ENCODE measurements at regions not wholly inside any gene's neighbourhood (a gene's known extent, or its start where the extent isn't known, plus 50 kb on each side); places are given as distances from the start of the nearest gene placed in this dataset.

DNA sequence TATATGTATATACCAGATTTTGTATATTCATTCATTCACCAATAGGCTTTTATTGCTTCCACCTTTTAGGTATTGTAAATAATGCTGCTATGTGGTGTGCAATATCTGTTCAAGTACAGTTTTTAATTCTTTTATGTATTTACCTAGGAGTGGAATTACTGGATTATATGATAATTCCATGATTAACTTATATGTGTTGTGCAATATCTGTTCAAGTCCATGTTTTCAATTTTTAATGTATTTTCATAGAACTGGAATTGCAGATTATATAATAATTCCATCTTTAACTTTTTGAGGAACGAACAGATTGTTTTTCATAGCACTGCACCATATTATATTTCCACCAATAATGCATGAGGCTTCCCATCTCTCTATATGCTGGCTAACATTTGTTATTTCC is 50.6 kb upstream of the L3MBTL4 start:
- peaks cover 0 to 53% (median 12%) of the 10 kb centered on the region in 9 donors for H3K9me3 Mint-ChIP-seq
- H3K36me3 Mint-ChIP-seq = peaks cover 0 to 6% (median 0%) of the 10 kb centered on the region in 3 donors
- no peak overlapping the region for H3K4me3 Mint-ChIP-seq
- peaks cover 0 to 5% (median 0%) of the 10 kb centered on the region in 5 donors for H3K27me3 Mint-ChIP-seq
- no peak for ATAC-seq
- H3K4me1 Mint-ChIP-seq = no peaks in the 10 kb centered on the region
- no peak for DNase-seq
- POLR2A ChIA-PET = no interaction called here
- no peak overlapping the region for H3K27ac Mint-ChIP-seq

DNA sequence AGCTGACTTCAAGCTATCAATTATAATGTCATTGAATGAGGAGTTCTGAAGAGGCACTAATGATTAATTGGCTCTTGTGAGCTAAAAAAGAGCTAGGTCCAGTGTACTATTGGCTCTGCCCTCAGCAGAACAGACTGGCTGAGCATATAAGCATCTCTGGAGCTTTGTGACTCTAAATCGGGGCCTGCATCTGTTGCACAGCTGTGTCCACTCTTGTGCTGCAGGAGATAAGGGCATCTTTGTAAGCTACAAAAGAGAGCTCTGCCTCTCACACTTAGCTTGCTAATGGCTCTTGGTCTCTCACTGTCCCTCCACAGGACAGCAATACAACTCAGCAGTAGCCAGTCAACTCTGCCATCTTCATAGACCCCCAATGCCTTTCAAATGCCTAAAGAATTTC is 61.5 kb upstream of the L3MBTL4 start:
- ATAC-seq = no peak
- DNase-seq = no peak
- peaks cover 0 to 15% (median 10%) of the 10 kb centered on the region in 9 donors for H3K9me3 Mint-ChIP-seq
- H3K4me3 Mint-ChIP-seq = no peak overlapping the region
- POLR2A ChIA-PET = no interaction called here
- H3K27ac Mint-ChIP-seq = no peak overlapping the region
- peaks cover 1 to 18% (median 2%) of the 10 kb centered on the region in 5 donors for H3K27me3 Mint-ChIP-seq
- no peaks in the 10 kb centered on the region for H3K4me1 Mint-ChIP-seq
- H3K36me3 Mint-ChIP-seq = peaks cover 0 to 7% (median 0%) of the 10 kb centered on the region in 3 donors

DNA sequence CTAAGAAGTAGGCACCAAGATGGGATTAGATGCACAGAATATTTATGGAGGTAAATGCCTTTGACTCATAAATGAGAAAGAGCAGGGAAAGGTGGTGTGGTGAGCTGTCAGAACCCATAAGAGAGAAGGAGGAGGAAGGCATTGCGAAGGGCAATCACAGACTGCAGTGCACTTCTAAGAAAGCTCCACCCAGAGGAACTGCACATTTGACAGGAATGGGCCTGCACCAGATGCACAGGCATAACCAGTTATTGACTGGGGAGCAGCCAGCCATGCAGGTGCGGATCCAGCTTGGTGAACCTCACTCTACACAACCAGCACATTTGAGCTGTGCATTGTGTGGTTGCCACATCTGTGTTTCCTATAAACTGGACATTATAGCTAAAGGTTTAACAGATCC is 62.2 kb upstream of the L3MBTL4 start:
- Mint-ChIP-seq H3K4me3 (no peak overlapping the region), H3K4me1 (no peaks in the 10 kb centered on the region), H3K27ac (no peak overlapping the region), H3K27me3 (peaks cover 0 to 13% (median 2%) of the 10 kb centered on the region in 5 donors), H3K36me3 (peaks cover 0 to under 1% (median 0%) of the 10 kb centered on the region in 3 donors), H3K9me3 (peaks cover 0 to 8% (median 3%) of the 10 kb centered on the region in 9 donors)
- ATAC-seq = no peak
- no peak for DNase-seq
- POLR2A ChIA-PET = no interaction called here

DNA sequence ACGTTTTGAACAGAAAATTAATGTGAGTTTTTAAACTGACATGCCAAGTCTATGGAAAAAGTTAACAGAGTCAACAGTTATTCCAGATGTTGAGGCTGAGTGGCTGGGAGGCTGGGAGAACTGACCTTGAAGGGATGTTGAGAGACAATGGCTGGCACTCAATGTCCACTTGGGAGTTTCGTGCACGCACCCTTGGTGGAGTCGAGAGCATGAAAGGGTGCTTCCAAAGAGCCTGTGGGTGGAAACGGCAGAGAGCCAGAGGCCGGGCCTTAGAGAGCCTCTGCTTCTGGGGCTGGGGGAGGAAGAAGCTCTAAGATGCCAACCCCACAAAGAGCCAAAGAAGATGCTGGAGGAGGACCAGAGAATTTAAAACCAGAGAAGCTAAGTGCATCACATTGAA is 63.4 kb upstream of the L3MBTL4 start:
- Mint-ChIP-seq H3K36me3 (no peaks in the 10 kb centered on the region), H3K9me3 (peaks cover 0 to 7% (median 2%) of the 10 kb centered on the region in 9 donors), H3K27ac (no peak overlapping the region), H3K27me3 (peaks cover 0 to 13% (median 2%) of the 10 kb centered on the region in 5 donors), H3K4me3 (no peak overlapping the region), H3K4me1 (no peaks in the 10 kb centered on the region)
- DNase-seq = no peak
- ATAC-seq = no peak
- POLR2A ChIA-PET = no interaction called here

DNA sequence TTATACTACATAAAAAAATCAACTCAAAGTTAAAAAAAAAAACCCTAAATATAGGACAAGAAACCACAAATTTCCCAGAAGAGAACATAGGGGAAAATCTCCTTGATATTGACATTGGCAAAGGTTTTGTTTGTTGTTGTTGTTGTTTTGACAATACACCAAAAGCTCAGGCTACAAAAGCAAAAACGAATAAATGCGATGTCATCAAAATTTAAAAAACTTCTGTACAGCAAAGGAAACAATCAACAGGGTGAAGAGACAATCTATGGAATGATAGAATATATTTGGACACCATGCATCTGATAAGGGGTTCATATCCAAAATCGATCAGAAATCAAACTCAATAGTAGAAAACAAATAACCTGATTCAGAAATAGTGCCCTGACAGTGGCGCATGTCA is 65.0 kb upstream of the L3MBTL4 start:
- Mint-ChIP-seq H3K36me3 (no peaks in the 10 kb centered on the region), H3K9me3 (peaks cover 0 to 7% (median 0%) of the 10 kb centered on the region in 9 donors), H3K4me3 (no peak overlapping the region), H3K4me1 (no peaks in the 10 kb centered on the region), H3K27me3 (peaks cover 0 to 15% (median 5%) of the 10 kb centered on the region in 5 donors), H3K27ac (no peak overlapping the region)
- DNase-seq (no peak), ATAC-seq (no peak)
- POLR2A ChIA-PET = no interaction called here

DNA sequence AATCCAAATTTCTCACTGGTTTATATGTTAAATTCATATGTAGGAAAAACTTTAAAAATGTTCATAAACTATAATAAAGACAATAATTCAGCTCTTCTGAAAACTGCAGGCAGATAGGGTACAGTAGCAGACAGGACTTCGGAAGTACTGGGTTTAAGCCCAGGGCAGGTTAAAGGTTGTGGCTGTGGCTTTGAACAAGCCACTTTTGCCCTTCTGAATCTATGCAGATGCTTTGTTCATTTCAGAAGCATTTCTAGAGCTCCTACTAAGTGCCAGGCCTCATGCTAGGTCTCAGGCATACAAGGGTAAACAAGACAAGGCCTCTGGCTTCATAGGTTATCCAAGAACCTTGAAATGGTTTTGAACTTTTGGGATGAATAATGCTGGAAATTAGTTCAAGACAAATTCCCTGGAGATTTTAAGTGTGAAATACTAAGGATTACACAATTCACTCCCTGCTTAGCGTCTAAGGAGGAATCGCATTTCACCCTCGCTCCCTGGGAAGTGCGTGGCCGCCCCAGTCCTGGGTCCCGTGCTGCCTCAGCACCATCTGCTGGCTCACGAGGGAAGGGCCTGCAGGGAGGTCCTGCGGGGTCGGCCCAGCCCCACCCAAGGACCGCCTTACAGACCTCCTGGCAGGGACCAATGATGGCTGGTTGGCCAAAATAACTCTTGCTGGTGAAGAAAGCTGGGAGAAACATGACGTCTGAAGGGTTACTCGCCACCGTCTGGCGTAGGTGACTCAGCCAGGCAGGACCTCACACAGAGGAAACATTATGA is 67.7 kb upstream of the L3MBTL4 start:
- H3K4me3 Mint-ChIP-seq = no peak overlapping the region
- no peak for ATAC-seq
- H3K4me1 Mint-ChIP-seq = no peaks in the 10 kb centered on the region
- no peaks in the 10 kb centered on the region for H3K36me3 Mint-ChIP-seq
- POLR2A ChIA-PET = interaction anchor here (0.7 kb wide), 1 partner anchor 476 kb away, joined by 7 read pairs; no protein-coding TSS in a partner anchor
- H3K27me3 Mint-ChIP-seq = peaks cover 0 to 19% (median 5%) of the 10 kb centered on the region in 5 donors
- no peak overlapping the region for H3K27ac Mint-ChIP-seq
- DNase-seq = no peak
- H3K9me3 Mint-ChIP-seq = peaks cover 0 to 7% (median 0%) of the 10 kb centered on the region in 9 donors

DNA sequence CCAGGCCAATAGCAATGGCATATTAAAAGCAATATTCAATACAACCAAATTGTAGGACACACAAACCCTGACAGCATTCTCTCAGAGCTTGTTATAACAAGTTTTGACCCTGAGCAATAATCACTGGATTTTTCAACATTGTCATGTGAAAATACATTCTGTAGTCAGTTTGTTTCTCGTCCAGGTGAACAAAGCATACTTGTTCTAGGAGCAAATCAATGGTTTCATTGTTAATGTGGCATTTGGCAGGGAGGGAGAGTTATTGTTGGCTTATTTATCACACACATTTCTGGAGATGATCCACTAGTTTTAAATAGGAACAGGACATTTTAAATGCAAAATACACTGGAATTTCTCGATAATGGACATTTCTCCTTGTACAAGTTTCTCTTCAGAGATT is 69.9 kb upstream of the L3MBTL4 start:
- Mint-ChIP-seq H3K27me3 (peaks cover 0 to 15% (median 5%) of the 10 kb centered on the region in 5 donors), H3K9me3 (no peaks in the 10 kb centered on the region), H3K4me1 (no peaks in the 10 kb centered on the region), H3K27ac (no peak overlapping the region), H3K4me3 (no peak overlapping the region), H3K36me3 (no peaks in the 10 kb centered on the region)
- POLR2A ChIA-PET = no interaction called here
- DNase-seq (no peak), ATAC-seq (no peak)

DNA sequence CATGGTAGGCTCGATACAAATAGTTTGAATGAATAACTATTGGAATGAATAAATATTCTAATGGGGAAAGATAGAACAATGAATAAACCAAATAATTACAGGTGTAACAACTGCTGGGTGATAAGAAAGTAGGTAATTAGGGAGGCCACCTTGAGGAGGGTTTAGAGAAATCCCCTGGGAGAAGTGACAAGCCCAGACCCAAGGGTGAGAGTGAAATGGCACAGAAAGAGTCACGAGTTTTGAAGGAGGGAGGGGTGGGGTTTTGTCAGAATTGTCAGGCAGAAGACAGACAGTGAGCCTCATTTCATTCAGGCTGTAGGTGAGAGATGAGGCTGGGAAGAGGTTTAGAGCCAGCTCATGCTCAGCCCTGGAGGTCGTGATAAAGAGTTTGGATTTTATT is 71.6 kb upstream of the L3MBTL4 start:
- no peak overlapping the region for H3K4me3 Mint-ChIP-seq
- peaks cover 1 to 15% (median 5%) of the 10 kb centered on the region in 5 donors for H3K27me3 Mint-ChIP-seq
- no peaks in the 10 kb centered on the region for H3K9me3 Mint-ChIP-seq
- H3K4me1 Mint-ChIP-seq = no peaks in the 10 kb centered on the region
- DNase-seq (no peak), ATAC-seq (no peak)
- no peak overlapping the region for H3K27ac Mint-ChIP-seq
- POLR2A ChIA-PET = no interaction called here
- no peaks in the 10 kb centered on the region for H3K36me3 Mint-ChIP-seq

DNA sequence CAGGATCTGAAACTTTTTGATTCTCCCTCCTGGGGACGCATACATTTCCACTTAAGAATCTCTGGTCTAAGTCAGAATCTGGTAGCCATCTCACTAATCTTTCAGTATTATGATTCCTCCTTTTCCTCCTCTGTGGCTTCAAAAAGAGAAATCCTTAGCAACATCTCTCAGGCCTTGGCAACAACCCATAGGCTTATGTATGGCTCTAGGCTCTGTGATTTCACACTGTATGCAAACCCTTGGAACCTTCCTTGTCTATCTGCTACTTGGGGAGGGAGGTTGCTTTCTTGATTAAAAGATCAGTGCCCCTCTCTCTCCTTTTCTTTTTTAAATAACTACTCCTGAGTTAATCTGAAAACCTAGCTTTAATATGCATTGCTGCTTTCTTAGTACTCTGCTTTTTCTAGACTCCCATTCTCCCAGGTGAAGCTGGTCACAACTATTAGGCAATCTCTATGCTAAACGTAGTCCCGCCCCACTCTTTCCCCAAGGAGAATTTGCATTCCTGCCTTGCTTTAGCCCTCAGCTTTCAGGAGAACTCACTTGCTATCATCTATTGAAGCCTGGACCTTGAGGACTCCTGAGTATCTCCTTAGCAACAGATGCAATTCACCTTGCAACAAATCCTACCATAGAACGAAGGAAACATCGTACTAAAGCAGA is 72.2 kb upstream of the L3MBTL4 start:
- DNase-seq = no peak
- no peak for ATAC-seq
- Mint-ChIP-seq H3K36me3 (no peaks in the 10 kb centered on the region), H3K4me1 (no peaks in the 10 kb centered on the region), H3K27me3 (peaks cover 1 to 15% (median 5%) of the 10 kb centered on the region in 5 donors), H3K27ac (no peak overlapping the region), H3K4me3 (no peak overlapping the region), H3K9me3 (no peaks in the 10 kb centered on the region)
- POLR2A ChIA-PET = no interaction called here

DNA sequence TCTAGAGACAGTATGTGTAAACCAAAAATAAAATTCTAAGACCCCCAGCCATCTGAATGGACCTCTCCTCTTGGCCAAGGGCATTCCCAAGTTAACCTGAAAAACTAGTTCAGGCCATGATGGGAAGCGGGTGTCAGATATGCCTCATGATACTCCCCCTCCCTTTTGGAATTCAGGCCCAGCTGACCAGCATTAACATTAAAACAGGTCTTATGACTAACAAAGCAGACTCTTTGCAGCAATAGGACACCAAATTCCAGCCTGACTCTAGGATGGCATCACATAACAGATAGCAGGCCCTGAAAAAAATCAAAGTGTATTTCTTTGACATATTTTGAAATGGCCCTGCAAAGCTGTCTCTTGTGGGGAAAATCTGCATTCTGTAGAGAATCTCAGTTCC is 73.3 kb upstream of the L3MBTL4 start:
- ATAC-seq = no peak
- H3K9me3 Mint-ChIP-seq = no peaks in the 10 kb centered on the region
- no peak overlapping the region for H3K27ac Mint-ChIP-seq
- peaks cover 1 to 15% (median 5%) of the 10 kb centered on the region in 5 donors for H3K27me3 Mint-ChIP-seq
- H3K4me1 Mint-ChIP-seq = no peaks in the 10 kb centered on the region
- no peak for DNase-seq
- no peak overlapping the region for H3K4me3 Mint-ChIP-seq
- H3K36me3 Mint-ChIP-seq = no peaks in the 10 kb centered on the region
- POLR2A ChIA-PET = no interaction called here

DNA sequence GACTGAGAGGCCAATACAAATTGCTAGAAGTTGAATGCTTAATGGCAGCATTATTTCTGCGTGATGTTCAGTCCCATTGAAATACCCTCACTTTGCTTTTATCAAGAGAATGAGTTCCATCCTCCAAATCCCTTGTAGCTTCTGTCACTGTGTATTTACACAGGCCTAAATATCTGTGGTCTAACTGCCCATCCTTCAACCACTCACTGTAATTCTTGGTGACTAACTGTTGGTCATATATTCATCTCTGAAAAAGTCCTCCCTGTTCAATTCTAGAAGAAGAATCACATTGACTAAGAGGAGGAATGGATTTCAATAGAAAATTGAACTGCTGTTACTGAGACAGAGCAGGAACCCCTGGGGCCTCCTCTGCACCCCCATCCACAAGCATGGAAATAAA is 74.2 kb upstream of the L3MBTL4 start:
- DNase-seq (no peak), ATAC-seq (no peak)
- no peak overlapping the region for H3K27ac Mint-ChIP-seq
- no peaks in the 10 kb centered on the region for H3K36me3 Mint-ChIP-seq
- peaks cover 0 to 10% (median 5%) of the 10 kb centered on the region in 5 donors for H3K27me3 Mint-ChIP-seq
- no peak overlapping the region for H3K4me3 Mint-ChIP-seq
- H3K4me1 Mint-ChIP-seq = no peaks in the 10 kb centered on the region
- no peaks in the 10 kb centered on the region for H3K9me3 Mint-ChIP-seq
- POLR2A ChIA-PET = no interaction called here

DNA sequence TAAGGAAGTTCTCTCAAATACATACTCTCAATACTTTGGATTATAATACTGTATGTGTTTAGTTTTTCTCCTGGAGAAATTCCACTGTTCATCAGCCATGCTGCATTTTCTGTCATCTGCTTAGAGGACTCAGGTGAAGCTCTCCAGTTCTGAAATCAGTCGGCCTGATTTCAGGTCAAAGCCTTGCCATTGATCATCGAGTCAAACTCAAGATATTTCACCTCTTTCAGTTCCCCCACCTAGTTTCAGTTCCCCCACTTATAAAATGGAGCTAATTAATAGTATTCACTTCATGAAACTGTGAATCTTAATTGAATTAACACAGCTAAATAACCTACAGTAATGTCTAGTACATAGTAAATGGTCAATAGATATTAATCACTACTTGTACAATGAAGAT is 75.3 kb upstream of the L3MBTL4 start:
- H3K4me1 Mint-ChIP-seq = no peaks in the 10 kb centered on the region
- H3K4me3 Mint-ChIP-seq = no peak overlapping the region
- ATAC-seq (no peak), DNase-seq (no peak)
- no peaks in the 10 kb centered on the region for H3K36me3 Mint-ChIP-seq
- H3K27ac Mint-ChIP-seq = no peak overlapping the region
- peaks cover 0 to 10% (median 5%) of the 10 kb centered on the region in 5 donors for H3K27me3 Mint-ChIP-seq
- POLR2A ChIA-PET = no interaction called here
- no peaks in the 10 kb centered on the region for H3K9me3 Mint-ChIP-seq

DNA sequence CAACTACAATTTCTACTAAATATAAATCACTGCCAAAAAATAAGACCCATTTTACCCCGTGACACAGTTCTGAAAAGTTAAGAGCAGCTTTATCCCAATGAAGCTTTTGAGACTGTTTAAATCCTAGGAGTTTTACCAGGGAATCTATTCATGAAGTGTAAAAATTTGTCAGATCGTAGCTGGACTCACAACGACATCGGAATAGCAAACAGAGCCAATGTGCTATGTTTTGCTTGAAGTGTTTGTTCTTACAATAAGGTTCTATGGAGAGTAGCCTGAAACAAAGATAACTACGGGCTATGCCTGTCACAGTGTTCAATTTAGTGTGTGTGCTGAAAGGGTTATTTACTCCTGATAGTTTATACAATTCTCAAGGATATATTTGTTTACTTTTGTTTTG is 78.5 kb upstream of the L3MBTL4 start:
- Mint-ChIP-seq H3K4me3 (no peak overlapping the region), H3K4me1 (no peaks in the 10 kb centered on the region), H3K27ac (no peak overlapping the region), H3K36me3 (no peaks in the 10 kb centered on the region), H3K9me3 (no peaks in the 10 kb centered on the region), H3K27me3 (peaks cover 0 to 8% (median 1%) of the 10 kb centered on the region in 5 donors)
- ATAC-seq = no peak
- POLR2A ChIA-PET = no interaction called here
- no peak for DNase-seq
